Body of pancreas (tissue), 4 donors: ENCODE measurements at regions not wholly inside any gene's neighbourhood (a gene's known extent, or its start where the extent isn't known, plus 50 kb on each side); places are given as distances from the start of the nearest gene placed in this dataset.
"Not testable (repeated sequence)": the region's sequence is repeated elsewhere in the genome, so short reads cannot be mapped to it uniquely, and the experiment has no call there.

Source experiments
- ATAC-seq: fragments of 150-250 bp; one replicate; pipeline ENCODE4 v1.9.1; 2016
- DNase-seq, 4 donors: peaks; one replicate each; pipeline ENCODE4 v3.0.0-alpha.2; 2019
- H3K27ac ChIP-seq, 4 donors: fragments of 200-600 bp; sonication (generic); 1 replicate in 3 of 4; 2 replicates in 1 of 4; pipeline versions ENCODE4 v1.5.1 to v1.6.1; 2016 to 2019; ENCODE audit warnings: mild to moderate bottlenecking in 1 of 4, mixed read lengths in 1 of 4, moderate library complexity in 1 of 4
- H3K27me3 ChIP-seq, 2 donors: fragments of 200-600 bp; sonication (generic); one replicate each; pipeline ENCODE4 v1.6.0; 2016; ENCODE audit warnings: mild to moderate bottlenecking in 1 of 2
- H3K36me3 ChIP-seq, 2 donors: fragments of 200-600 bp; sonication (generic); replicated peaks in 1 of 2; 2 replicates each; pipeline ENCODE4 v1.5.1; 2016; ENCODE audit warnings: low read depth in 2 of 2; ENCODE audit not compliant: insufficient read depth in 1 of 2
- H3K4me1 ChIP-seq: fragments of 200-600 bp; sonication (generic); one replicate; pipeline ENCODE4 v1.6.0; 2016
- H3K4me3 ChIP-seq, 2 donors: fragments of 200-600 bp; sonication (generic); 1 replicate in 1 of 2; 2 replicates in 1 of 2; pipeline ENCODE4 v1.5.1; 2016 to 2019
- H3K9me3 ChIP-seq, 3 donors: fragments of 200-600 bp; sonication (generic); 1 replicate in 2 of 3; 2 replicates in 1 of 3; pipeline ENCODE4 v1.5.1; 2016
- CTCF ChIP-seq, 7 experiments: fragments of 450-650 bp in 4 of 7; fragments of 200-600 bp in 3 of 7; sonication (generic) in 3 of 7; IDR thresholded peaks; one replicate each; pipeline ENCODE4 v1.5.1; 2016 to 2019; ENCODE audit warnings: antibody characterized with exemption in 7 of 7
- POLR2A ChIP-seq, 3 donors: fragments of 450-650 bp; IDR thresholded peaks; one replicate each; pipeline ENCODE4 v1.6.1; 2016; ENCODE audit warnings: antibody characterized with exemption in 3 of 3, mild to moderate bottlenecking in 2 of 3
- WGBS, 2 donors: methylation state at CpG; one replicate each; pipeline ENCODE4 v1.1.5; 2017; 5-methylcytosine and 5-hydroxymethylcytosine counted together
- intact Hi-C: fragments of 100-400 bp; cut with DNase I; formaldehyde crosslinking; loops from one replicate; pipeline ENCODE4 v1.15.1; 2023

- no peak for TF ChIP-seq CTCF (IDR thresholded peaks at IDR 0.05)
- TF ChIP-seq POLR2A (IDR thresholded peaks at IDR 0.05) = no peak
- H3K27me3 ChIP-seq = no peaks in the 10 kb centered on the region
- no peak overlapping the region for H3K4me3 ChIP-seq
- H3K27ac ChIP-seq = no peak overlapping the region
- 44 to 51% methylated on average over 2 of the region's 2 CpGs for WGBS, 2 donors
- intact Hi-C loops = no loop called here
- H3K36me3 ChIP-seq = no peaks in the 10 kb centered on the region
- no peaks in the 10 kb centered on the region for H3K9me3 ChIP-seq
- no peaks in the 10 kb centered on the region for H3K4me1 ChIP-seq
- ATAC-seq (no peak), DNase-seq (no peak)
These were observed 70.4 kb downstream of the TDRD15 start for GRCh38 chr2:21194147-21194546.

- WGBS, 2 donors = 67 to 77% methylated on average over 2 of the region's 2 CpGs
- H3K27me3 ChIP-seq = no peaks in the 10 kb centered on the region
- ATAC-seq (no peak), DNase-seq (no peak)
- no peak overlapping the region for H3K4me3 ChIP-seq
- no peaks in the 10 kb centered on the region for H3K9me3 ChIP-seq
- H3K27ac ChIP-seq = no peak overlapping the region
- intact Hi-C loops = no loop called here
- TF ChIP-seq CTCF (IDR thresholded peaks at IDR 0.05) (no peak), POLR2A (IDR thresholded peaks at IDR 0.05) (no peak)
- no peaks in the 10 kb centered on the region for H3K36me3 ChIP-seq
- H3K4me1 ChIP-seq = no peaks in the 10 kb centered on the region
These were observed 71.1 kb downstream of the TDRD15 start for GRCh38 chr2:21194858-21195271.

GRCh38 chr2:21195326-21195725, 71.6 kb downstream of the TDRD15 start:
- H3K27ac ChIP-seq = no peak overlapping the region
- DNase-seq (no peak), ATAC-seq (no peak)
- H3K27me3 ChIP-seq = no peaks in the 10 kb centered on the region
- no peaks in the 10 kb centered on the region for H3K36me3 ChIP-seq
- intact Hi-C loops = no loop called here
- H3K4me1 ChIP-seq = no peaks in the 10 kb centered on the region
- no peak overlapping the region for H3K4me3 ChIP-seq
- TF ChIP-seq CTCF (IDR thresholded peaks at IDR 0.05) (no peak), POLR2A (IDR thresholded peaks at IDR 0.05) (no peak)
- H3K9me3 ChIP-seq = no peaks in the 10 kb centered on the region

DNA sequence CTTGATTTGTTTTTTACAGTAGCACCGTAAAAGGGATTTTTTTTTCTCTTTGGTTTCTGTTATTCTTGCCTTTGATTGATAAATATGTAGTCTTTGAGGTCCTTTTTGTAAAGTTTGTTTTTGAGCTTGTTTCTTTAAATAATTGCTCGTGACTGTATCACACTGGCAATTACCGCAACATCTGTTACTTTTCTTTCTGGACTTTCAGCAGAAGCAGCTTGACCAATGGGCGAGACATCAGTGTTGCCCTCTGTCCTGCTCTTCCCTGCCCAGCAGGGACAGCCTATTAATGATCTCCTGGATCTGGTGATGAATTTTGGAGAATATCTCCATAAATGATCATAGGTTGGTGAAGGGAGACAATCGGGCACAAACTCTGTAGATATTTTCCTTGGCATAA, 74.9 kb downstream of the TDRD15 start:
- Histone ChIP-seq H3K4me1 (no peaks in the 10 kb centered on the region), H3K27me3 (no peaks in the 10 kb centered on the region), H3K36me3 (no peaks in the 10 kb centered on the region), H3K4me3 (no peak overlapping the region), H3K9me3 (no peaks in the 10 kb centered on the region), H3K27ac (no peak overlapping the region)
- WGBS, 2 donors = 59 to 66% methylated on average over 5 of the region's 5 CpGs
- no peak for TF ChIP-seq POLR2A (IDR thresholded peaks at IDR 0.05)
- TF ChIP-seq CTCF (IDR thresholded peaks at IDR 0.05) = no peak
- DNase-seq = no peak
- intact Hi-C loops = no loop called here
- no peak for ATAC-seq

DNA sequence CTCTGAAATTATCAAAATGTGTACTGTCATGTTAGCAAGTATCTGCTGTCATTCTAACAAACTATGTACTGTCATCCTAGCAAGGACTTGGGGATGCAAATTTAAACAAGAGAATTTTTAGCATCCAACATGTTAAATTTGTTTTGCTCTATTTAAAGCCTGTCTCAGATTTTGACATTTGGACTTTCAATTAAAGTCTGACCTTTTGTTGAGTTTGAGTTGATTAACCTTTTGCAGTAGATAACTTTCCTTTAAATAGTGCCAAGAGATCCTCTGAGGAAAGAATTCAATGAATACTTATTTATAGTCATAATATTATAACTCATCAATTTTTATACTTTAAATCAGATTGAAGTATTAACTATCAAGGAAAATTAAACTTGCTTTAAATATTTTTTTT, 80.2 kb downstream of the TDRD15 start:
- no peak overlapping the region for H3K4me3 ChIP-seq
- H3K27me3 ChIP-seq = no peaks in the 10 kb centered on the region
- H3K9me3 ChIP-seq = no peaks in the 10 kb centered on the region
- intact Hi-C loops = no loop called here
- H3K4me1 ChIP-seq = no peaks in the 10 kb centered on the region
- ATAC-seq = no peak
- TF ChIP-seq CTCF (IDR thresholded peaks at IDR 0.05) (no peak), POLR2A (IDR thresholded peaks at IDR 0.05) (no peak)
- no peaks in the 10 kb centered on the region for H3K36me3 ChIP-seq
- DNase-seq = no peak
- no peak overlapping the region for H3K27ac ChIP-seq

DNA sequence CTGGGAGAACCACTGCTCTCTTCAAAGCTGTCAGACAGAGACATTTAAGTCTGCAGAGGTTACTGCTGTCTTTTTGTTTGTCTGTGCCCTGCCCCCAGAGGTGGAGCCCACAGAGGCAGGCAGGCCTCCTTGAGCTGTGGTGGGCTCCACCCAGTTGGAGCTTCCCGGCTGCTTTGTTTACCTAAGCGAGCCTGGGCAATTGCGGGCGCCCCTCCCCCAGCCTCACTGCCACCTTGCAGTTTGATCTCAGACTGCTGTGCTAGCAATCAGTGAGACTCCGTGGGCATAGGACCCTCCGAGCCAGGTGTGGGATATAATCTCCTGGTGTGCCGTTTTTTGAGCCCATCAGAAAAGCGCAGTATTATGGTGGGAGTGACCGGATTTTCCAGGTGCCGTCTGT, 90.3 kb downstream of the TDRD15 start:
- intact Hi-C loops, H3K4me1 ChIP-seq, H3K4me3 ChIP-seq, H3K9me3 ChIP-seq, DNase-seq, H3K27ac ChIP-seq, ATAC-seq, H3K27me3 ChIP-seq, H3K36me3 ChIP-seq: not testable (repeated sequence)
- WGBS, 2 donors = 79 to 84% methylated on average over 7 to 9 of the region's 10 CpGs
